Upper lobe of left lung (tissue), 6 donors: ENCODE measurements at regions not wholly inside any gene's neighbourhood (a gene's known extent, or its start where the extent isn't known, plus 50 kb on each side); places are given as distances from the start of the nearest gene placed in this dataset.
"Not testable (repeated sequence)": the region's sequence is repeated elsewhere in the genome, so short reads cannot be mapped to it uniquely, and the experiment has no call there.

Experiments used
- ATAC-seq, 2 donors: fragments of 200-7000 bp; cut with Tn5 transposase; one replicate each; pipeline ENCODE4 v1.9.1; 2022; ENCODE audit warnings: mild to moderate bottlenecking in 2 of 2, moderate library complexity in 2 of 2; ENCODE audit not compliant: low FRiP score in 2 of 2
- DNase-seq, 2 donors: peaks; one replicate each; pipeline ENCODE4 v3.0.0-alpha.2; 2019 to 2020
- H3K27ac ChIP-seq, 4 donors: fragments of 200-600 bp; sonication (generic); one replicate each; pipeline ENCODE4 v1.5.1; 2016 to 2019
- H3K27me3 ChIP-seq, 4 donors: fragments of 200-600 bp; sonication (generic); one replicate each; pipeline ENCODE4 v1.5.1; 2017 to 2019
- H3K36me3 ChIP-seq, 4 donors: fragments of 200-600 bp; sonication (generic); one replicate each; pipeline ENCODE4 v1.5.1; 2016 to 2019
- H3K4me1 ChIP-seq, 4 donors: fragments of 200-600 bp; sonication (generic); one replicate each; pipeline ENCODE4 v1.5.1; 2018 to 2019
- H3K4me3 ChIP-seq, 4 donors: fragments of 200-600 bp; sonication (generic); one replicate each; pipeline ENCODE4 v1.5.1; 2017 to 2019; ENCODE audit warnings: mild to moderate bottlenecking in 2 of 4, moderate library complexity in 1 of 4
- H3K9me3 ChIP-seq, 4 donors: fragments of 200-600 bp; sonication (generic); one replicate each; pipeline ENCODE4 v1.5.1; 2018 to 2019
- CTCF ChIP-seq, 6 experiments: fragments of 450-650 bp in 4 of 6; fragments of 200-600 bp in 2 of 6; sonication (generic) in 2 of 6; IDR thresholded peaks; one replicate each; pipeline ENCODE4 v1.5.1; 2016 to 2019; ENCODE audit warnings: antibody characterized with exemption in 6 of 6
- EP300 ChIP-seq, 4 donors: sonication (generic); formaldehyde crosslinking; IDR thresholded peaks; one replicate each; pipeline ENCODE4 v1.5.1; 2017; ENCODE audit warnings: antibody characterized with exemption in 4 of 4, control low read depth in 2 of 4
- POLR2A ChIP-seq, 4 donors: fragments of 450-650 bp; IDR thresholded peaks; one replicate each; pipeline ENCODE4 v1.5.1; 2016 to 2017; ENCODE audit warnings: antibody characterized with exemption in 4 of 4, mild to moderate bottlenecking in 2 of 4
- POLR2AphosphoS5 ChIP-seq, 2 donors: sonication (generic); formaldehyde crosslinking; IDR thresholded peaks; one replicate each; pipeline ENCODE4 v1.5.1; 2017; ENCODE audit warnings: antibody characterized with exemption in 2 of 2
- WGBS, 2 donors: methylation state at CpG; one replicate each; pipeline ENCODE4 v1.1.5; 2017 to 2018; 5-methylcytosine and 5-hydroxymethylcytosine counted together
- donor health status: DM: no; HTN: no; CAD: no; lungs with moderate emphysema.
- donor health status: DM: no; HTN: yes; CAD: no; lungs with severe emphysema.

- DNase-seq, result no peak
These were observed 116.4 kb downstream of the BLID start for GRCh38 chr11:121999651-122000050.

GRCh38 chr11:121996574-121996973 is 119.4 kb downstream of the BLID start:
- Histone ChIP-seq H3K9me3 (no peaks in the 10 kb centered on the region), H3K36me3 (no peaks in the 10 kb centered on the region), H3K27me3 (no peaks in the 10 kb centered on the region), H3K27ac (no peak overlapping the region), H3K4me1 (no peaks in the 10 kb centered on the region), H3K4me3 (no peak overlapping the region)
- no peak for TF ChIP-seq EP300 (IDR thresholded peaks at IDR 0.05)
- no peak for TF ChIP-seq POLR2A (IDR thresholded peaks at IDR 0.05)
- no peak for TF ChIP-seq CTCF (IDR thresholded peaks at IDR 0.05)
- TF ChIP-seq POLR2AphosphoS5 (IDR thresholded peaks at IDR 0.05), result no peak
- no peak for DNase-seq
- ATAC-seq, result no peak
- 74 to 96% methylated on average over 1 of the region's 1 CpG for WGBS, 2 donors

More at GRCh38 chr11:121999651-122000050, 116.4 kb downstream of the BLID start:
- Histone ChIP-seq H3K27ac (no peak overlapping the region), H3K4me1 (no peaks in the 10 kb centered on the region), H3K27me3 (no peaks in the 10 kb centered on the region), H3K4me3 (no peak overlapping the region), H3K9me3 (no peaks in the 10 kb centered on the region), H3K36me3 (no peaks in the 10 kb centered on the region)
- TF ChIP-seq POLR2A (IDR thresholded peaks at IDR 0.05) (no peak), POLR2AphosphoS5 (IDR thresholded peaks at IDR 0.05) (no peak), EP300 (IDR thresholded peaks at IDR 0.05) (no peak), CTCF (IDR thresholded peaks at IDR 0.05) (no peak)
- WGBS, 2 donors, result 90 to 93% methylated on average over 2 of the region's 2 CpGs
- no peak for ATAC-seq

- ATAC-seq, result no peak
- Histone ChIP-seq H3K9me3 (no peaks in the 10 kb centered on the region), H3K27me3 (no peaks in the 10 kb centered on the region), H3K4me1 (no peaks in the 10 kb centered on the region), H3K27ac (no peak overlapping the region), H3K36me3 (no peaks in the 10 kb centered on the region), H3K4me3 (no peak overlapping the region)
- no peak for DNase-seq
- no peak for TF ChIP-seq POLR2AphosphoS5 (IDR thresholded peaks at IDR 0.05)
- WGBS, 2 donors, result 84 to 88% methylated on average over 3 of the region's 3 CpGs
These were observed 132.1 kb downstream of the BLID start for GRCh38 chr11:121983901-121984300.

GRCh38 chr11:121977914-121978313 is 138.1 kb downstream of the BLID start:
- not testable (repeated sequence) for H3K4me3 ChIP-seq, H3K9me3 ChIP-seq, DNase-seq, H3K4me1 ChIP-seq, H3K36me3 ChIP-seq, H3K27me3 ChIP-seq, H3K27ac ChIP-seq, ATAC-seq

GRCh38 chr11:121968638-121969037 is 147.4 kb downstream of the BLID start:
- no peaks in the 10 kb centered on the region for H3K36me3 ChIP-seq
- no peak overlapping the region for H3K27ac ChIP-seq
- no peak overlapping the region for H3K4me3 ChIP-seq
- no peaks in the 10 kb centered on the region for H3K27me3 ChIP-seq
- no peak for ATAC-seq
- DNase-seq, result no peak
- no peaks in the 10 kb centered on the region for H3K4me1 ChIP-seq
- no peaks in the 10 kb centered on the region for H3K9me3 ChIP-seq
- TF ChIP-seq POLR2A (IDR thresholded peaks at IDR 0.05) (no peak), EP300 (IDR thresholded peaks at IDR 0.05) (no peak), CTCF (IDR thresholded peaks at IDR 0.05) (no peak), POLR2AphosphoS5 (IDR thresholded peaks at IDR 0.05) (no peak)
- 81 to 86% methylated on average over 2 of the region's 2 CpGs for WGBS, 2 donors

GRCh38 chr11:121967131-121967704 is 148.8 kb downstream of the BLID start:
- WGBS, 2 donors, result 92 to 94% methylated on average over 10 of the region's 10 CpGs
- H3K4me3 ChIP-seq, result no peak overlapping the region

More at GRCh38 chr11:121967131-121967704, 148.8 kb downstream of the BLID start:
- TF ChIP-seq POLR2AphosphoS5 (IDR thresholded peaks at IDR 0.05) (no peak), POLR2A (IDR thresholded peaks at IDR 0.05) (no peak), EP300 (IDR thresholded peaks at IDR 0.05) (no peak), CTCF (IDR thresholded peaks at IDR 0.05) (no peak)
- DNase-seq, result no peak
- Histone ChIP-seq H3K27ac (no peak overlapping the region), H3K36me3 (no peaks in the 10 kb centered on the region), H3K9me3 (no peaks in the 10 kb centered on the region), H3K27me3 (no peaks in the 10 kb centered on the region), H3K4me1 (no peaks in the 10 kb centered on the region)
- ATAC-seq, result no peak
